Natural killer cell (primary cell): ENCODE measurements at regions not wholly inside any gene's neighbourhood (a gene's known extent, or its start where the extent isn't known, plus 50 kb on each side); places are given as distances from the start of the nearest gene placed in this dataset.
"Not testable (repeated sequence)": the region's sequence is repeated elsewhere in the genome, so short reads cannot be mapped to it uniquely, and the experiment has no call there.

Experiments
- ATAC-seq, 3 donors: fragments of 150-1000 bp in 2 of 3; fragments of 200-7000 bp in 1 of 3; cut with Tn5 transposase; 1 replicate in 1 of 3; 2 replicates in 2 of 3; pipeline ENCODE4 v1.10.0; 2021; ENCODE audit warnings: mild to moderate bottlenecking in 2 of 3, moderate library complexity in 2 of 3
- DNase-seq, 2 donors: peaks; one replicate each; pipeline versions ENCODE4 v3.0.0 to v3.0.0-alpha.2; 2013 to 2021; ENCODE audit warnings: mixed read lengths in 1 of 2
- H3K27ac ChIP-seq: one replicate; pipeline ENCODE4 v1.5.1; 2013; ENCODE audit warnings: mild to moderate bottlenecking, low read length
- H3K27me3 ChIP-seq: one replicate; pipeline ENCODE4 v1.6.1; 2013; ENCODE audit warnings: low read length; ENCODE audit not compliant: control insufficient read depth, insufficient read depth
- H3K36me3 ChIP-seq: one replicate; pipeline ENCODE4 v1.6.1; 2013; ENCODE audit warnings: low read length; ENCODE audit not compliant: control insufficient read depth, insufficient read depth
- H3K4me1 ChIP-seq: one replicate; pipeline ENCODE4 v1.6.1; 2013; ENCODE audit warnings: low read length; ENCODE audit not compliant: control insufficient read depth, insufficient read depth
- H3K4me3 ChIP-seq: one replicate; pipeline ENCODE4 v1.5.1; 2013; ENCODE audit warnings: low read length
- H3K9me3 ChIP-seq: one replicate; pipeline ENCODE4 v1.6.1; 2013; ENCODE audit warnings: low read length; ENCODE audit not compliant: control insufficient read depth, insufficient read depth
- H3K27ac Mint-ChIP-seq, 2 donors: one replicate each; pipeline ENCODE4 v1.8.0; 2022; ENCODE audit warnings: mild to moderate bottlenecking in 2 of 2, mixed read lengths in 2 of 2, moderate library complexity in 1 of 2
- H3K27me3 Mint-ChIP-seq, 2 donors: one replicate each; pipeline ENCODE4 v1.8.0; 2022; ENCODE audit warnings: low read depth in 2 of 2, mixed read lengths in 2 of 2
- H3K36me3 Mint-ChIP-seq: one replicate; pipeline ENCODE4 v1.8.0; 2022; ENCODE audit warnings: mixed read lengths
- H3K4me1 Mint-ChIP-seq, 2 donors: one replicate each; pipeline ENCODE4 v1.8.0; 2022; ENCODE audit warnings: mixed read lengths in 2 of 2
- H3K4me3 Mint-ChIP-seq: one replicate; pipeline ENCODE4 v1.8.0; 2022; ENCODE audit warnings: mild to moderate bottlenecking, moderate library complexity, mixed read lengths
- H3K9me3 Mint-ChIP-seq, 2 donors: one replicate each; pipeline ENCODE4 v1.8.0; 2022; ENCODE audit warnings: mixed read lengths in 2 of 2
- CTCF ChIP-seq: fragments of 200-600 bp; IDR thresholded peaks from one replicate; pipeline ENCODE4 v1.8.0; 2022; ENCODE audit warnings: antibody characterized with exemption
- WGBS: methylation state at CpG from one replicate; pipeline ENCODE4 v1.1.7; 2013; ENCODE audit warnings: missing lambda C conversion rate; ENCODE audit not compliant: insufficient coverage; 5-methylcytosine and 5-hydroxymethylcytosine counted together
- intact Hi-C: fragments of 100-400 bp; cut with micrococcal nuclease; formaldehyde crosslinking; loops from one replicate; pipeline ENCODE4 v1.14.2; 2022

DNA sequence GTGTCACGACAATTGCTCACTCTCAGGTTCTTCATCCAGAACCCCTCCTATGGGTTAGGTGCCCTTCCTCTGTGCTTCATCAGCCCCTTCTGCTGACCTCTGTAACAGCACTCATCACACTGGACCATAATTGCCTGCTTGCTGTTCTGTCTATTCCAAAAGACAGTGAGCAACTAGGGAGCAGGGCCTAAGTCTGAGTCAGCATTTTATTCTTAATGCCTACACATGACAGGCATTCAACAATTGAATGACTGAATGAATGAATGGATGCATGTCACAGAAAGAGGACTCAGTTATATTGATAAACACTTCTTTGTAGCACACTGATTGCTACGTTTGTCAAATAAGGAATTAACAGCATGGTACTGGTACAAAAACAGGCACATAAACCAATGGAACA is 317.0 kb downstream of the ZIC3 start:
- DNase-seq: no peak
- no peaks in the 10 kb centered on the region for H3K36me3 ChIP-seq
- no peaks in the 10 kb centered on the region for H3K27me3 ChIP-seq
- no peak overlapping the region for H3K27ac ChIP-seq
- Mint-ChIP-seq H3K27ac (no peak overlapping the region), H3K4me3 (no peak overlapping the region), H3K4me1 (no peaks in the 10 kb centered on the region), H3K9me3 (peaks cover 3 to 5% of the 10 kb centered on the region in 2 donors), H3K27me3 (no peaks in the 10 kb centered on the region), H3K36me3 (no peaks in the 10 kb centered on the region)
- H3K4me3 ChIP-seq: no peak overlapping the region
- H3K4me1 ChIP-seq: no peaks in the 10 kb centered on the region
- no peaks in the 10 kb centered on the region for H3K9me3 ChIP-seq
- no peak for ATAC-seq
- TF ChIP-seq CTCF: no peak
- intact Hi-C loops: no loop called here
- 85% methylated on average over 2 of the region's 2 CpGs for WGBS

- H3K36me3 ChIP-seq, H3K4me1 Mint-ChIP-seq, H3K36me3 Mint-ChIP-seq, H3K4me3 Mint-ChIP-seq, H3K27me3 ChIP-seq, H3K27ac Mint-ChIP-seq, ATAC-seq, H3K9me3 Mint-ChIP-seq, H3K9me3 ChIP-seq, H3K4me3 ChIP-seq, intact Hi-C loops, H3K4me1 ChIP-seq, H3K27ac ChIP-seq, H3K27me3 Mint-ChIP-seq, DNase-seq: not testable (repeated sequence)
- no CpG with 5 or more reads among the region's 1 CpG for WGBS
Measured at GRCh38 chrX:137884813-137885212, 318.9 kb downstream of the ZIC3 start.

DNA sequence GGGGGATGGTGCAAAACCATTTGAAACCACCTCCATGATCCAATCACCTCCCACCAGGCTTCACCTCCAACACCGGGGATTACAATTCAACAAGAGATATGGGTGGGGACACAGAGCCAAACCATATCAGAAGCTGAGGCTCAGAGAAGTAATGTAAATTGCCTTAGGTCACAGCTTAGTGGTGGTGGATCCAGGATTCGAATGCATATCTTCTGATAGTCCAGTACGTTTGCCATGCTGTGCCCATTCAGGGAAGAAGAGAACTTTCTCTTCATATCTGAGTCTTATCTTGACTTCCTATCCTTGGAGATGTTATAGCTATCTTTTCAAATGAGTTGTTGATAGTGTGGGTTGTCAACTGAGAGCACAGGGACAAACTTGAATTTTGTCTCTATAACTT is 325.5 kb downstream of the ZIC3 start:
- no peak overlapping the region for H3K27ac ChIP-seq
- WGBS: 40% methylated on average over 1 of the region's 3 CpGs

GRCh38 chrX:137896123-137896522 is 330.2 kb downstream of the ZIC3 start:
- no peaks in the 10 kb centered on the region for H3K9me3 Mint-ChIP-seq
- Histone ChIP-seq H3K36me3 (no peaks in the 10 kb centered on the region), H3K4me3 (no peak overlapping the region), H3K4me1 (no peaks in the 10 kb centered on the region), H3K27me3 (no peaks in the 10 kb centered on the region), H3K9me3 (no peaks in the 10 kb centered on the region), H3K27ac (no peak overlapping the region)
- no peak overlapping the region for H3K27ac Mint-ChIP-seq
- H3K4me3 Mint-ChIP-seq: no peak overlapping the region
- DNase-seq (no peak), ATAC-seq (no peak)
- no peaks in the 10 kb centered on the region for H3K36me3 Mint-ChIP-seq
- intact Hi-C loops: no loop called here
- WGBS: 73% methylated on average over 3 of the region's 3 CpGs
- H3K4me1 Mint-ChIP-seq: no peaks in the 10 kb centered on the region
- peaks cover 0 to 7% of the 10 kb centered on the region in 2 donors for H3K27me3 Mint-ChIP-seq
- no peak for TF ChIP-seq CTCF

More for the DNA sequence above, 325.5 kb downstream of the ZIC3 start:
- no peaks in the 10 kb centered on the region for H3K4me1 Mint-ChIP-seq
- Histone ChIP-seq H3K27me3 (no peaks in the 10 kb centered on the region), H3K4me3 (no peak overlapping the region), H3K36me3 (no peaks in the 10 kb centered on the region), H3K9me3 (no peaks in the 10 kb centered on the region), H3K4me1 (no peaks in the 10 kb centered on the region)
- TF ChIP-seq CTCF: no peak
- ATAC-seq (no peak), DNase-seq (no peak)
- H3K9me3 Mint-ChIP-seq: no peaks in the 10 kb centered on the region
- H3K36me3 Mint-ChIP-seq: no peaks in the 10 kb centered on the region
- H3K27me3 Mint-ChIP-seq: no peaks in the 10 kb centered on the region
- no peak overlapping the region for H3K27ac Mint-ChIP-seq
- intact Hi-C loops: no loop called here
- no peak overlapping the region for H3K4me3 Mint-ChIP-seq
